ENCODE measurements at regions not wholly inside any gene's neighbourhood (a gene's known extent, or its start where the extent isn't known, plus 50 kb on each side); places are given as distances from the start of the nearest gene placed in this dataset.
"Not testable (repeated sequence)": the region's sequence is repeated elsewhere in the genome, so short reads cannot be mapped to it uniquely, and the experiment has no call there.

DNA sequence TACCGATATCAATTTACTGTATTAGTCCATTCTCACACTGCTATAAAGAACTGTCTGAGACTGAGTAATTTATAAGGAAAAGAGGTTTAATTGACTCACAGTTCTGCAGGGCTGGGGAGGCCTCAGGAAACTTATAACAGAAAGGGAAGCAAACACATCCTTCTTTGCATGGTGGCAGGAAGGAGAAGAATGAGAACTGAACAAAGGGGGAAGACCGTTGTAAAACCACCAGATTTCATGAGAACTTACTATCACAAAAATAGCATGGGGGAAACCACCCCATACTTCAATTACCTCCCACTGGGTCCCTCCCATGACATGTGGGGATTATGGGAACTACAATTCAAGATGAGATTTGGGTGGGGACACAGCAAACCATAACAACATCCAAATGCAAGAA lies 239.7 kb downstream of the SQOR start:
- TF ChIP-seq, protein P1, sequence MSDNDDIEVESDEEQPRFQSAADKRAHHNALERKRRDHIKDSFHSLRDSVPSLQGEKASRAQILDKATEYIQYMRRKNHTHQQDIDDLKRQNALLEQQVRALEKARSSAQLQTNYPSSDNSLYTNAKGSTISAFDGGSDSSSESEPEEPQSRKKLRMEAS (CRISPR knock-in tag; IDR thresholded peaks at IDR 0.05) = not testable (repeated sequence)
- TF ChIP-seq HMGA2 (CRISPR knock-in tag; IDR thresholded peaks at IDR 0.05) = not testable (repeated sequence)
- TF ChIP-seq, protein P2, sequence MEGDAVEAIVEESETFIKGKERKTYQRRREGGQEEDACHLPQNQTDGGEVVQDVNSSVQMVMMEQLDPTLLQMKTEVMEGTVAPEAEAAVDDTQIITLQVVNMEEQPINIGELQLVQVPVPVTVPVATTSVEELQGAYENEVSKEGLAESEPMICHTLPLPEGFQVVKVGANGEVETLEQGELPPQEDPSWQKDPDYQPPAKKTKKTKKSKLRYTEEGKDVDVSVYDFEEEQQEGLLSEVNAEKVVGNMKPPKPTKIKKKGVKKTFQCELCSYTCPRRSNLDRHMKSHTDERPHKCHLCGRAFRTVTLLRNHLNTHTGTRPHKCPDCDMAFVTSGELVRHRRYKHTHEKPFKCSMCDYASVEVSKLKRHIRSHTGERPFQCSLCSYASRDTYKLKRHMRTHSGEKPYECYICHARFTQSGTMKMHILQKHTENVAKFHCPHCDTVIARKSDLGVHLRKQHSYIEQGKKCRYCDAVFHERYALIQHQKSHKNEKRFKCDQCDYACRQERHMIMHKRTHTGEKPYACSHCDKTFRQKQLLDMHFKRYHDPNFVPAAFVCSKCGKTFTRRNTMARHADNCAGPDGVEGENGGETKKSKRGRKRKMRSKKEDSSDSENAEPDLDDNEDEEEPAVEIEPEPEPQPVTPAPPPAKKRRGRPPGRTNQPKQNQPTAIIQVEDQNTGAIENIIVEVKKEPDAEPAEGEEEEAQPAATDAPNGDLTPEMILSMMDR (IDR thresholded peaks at IDR 0.05) = not testable (repeated sequence)
- TF ChIP-seq, protein P3, sequence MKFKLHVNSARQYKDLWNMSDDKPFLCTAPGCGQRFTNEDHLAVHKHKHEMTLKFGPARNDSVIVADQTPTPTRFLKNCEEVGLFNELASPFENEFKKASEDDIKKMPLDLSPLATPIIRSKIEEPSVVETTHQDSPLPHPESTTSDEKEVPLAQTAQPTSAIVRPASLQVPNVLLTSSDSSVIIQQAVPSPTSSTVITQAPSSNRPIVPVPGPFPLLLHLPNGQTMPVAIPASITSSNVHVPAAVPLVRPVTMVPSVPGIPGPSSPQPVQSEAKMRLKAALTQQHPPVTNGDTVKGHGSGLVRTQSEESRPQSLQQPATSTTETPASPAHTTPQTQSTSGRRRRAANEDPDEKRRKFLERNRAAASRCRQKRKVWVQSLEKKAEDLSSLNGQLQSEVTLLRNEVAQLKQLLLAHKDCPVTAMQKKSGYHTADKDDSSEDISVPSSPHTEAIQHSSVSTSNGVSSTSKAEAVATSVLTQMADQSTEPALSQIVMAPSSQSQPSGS (CRISPR knock-in tag; IDR thresholded peaks at IDR 0.05; ENCODE audit: borderline replicate concordance, low read depth) = not testable (repeated sequence)
- TF ChIP-seq, protein P4, sequence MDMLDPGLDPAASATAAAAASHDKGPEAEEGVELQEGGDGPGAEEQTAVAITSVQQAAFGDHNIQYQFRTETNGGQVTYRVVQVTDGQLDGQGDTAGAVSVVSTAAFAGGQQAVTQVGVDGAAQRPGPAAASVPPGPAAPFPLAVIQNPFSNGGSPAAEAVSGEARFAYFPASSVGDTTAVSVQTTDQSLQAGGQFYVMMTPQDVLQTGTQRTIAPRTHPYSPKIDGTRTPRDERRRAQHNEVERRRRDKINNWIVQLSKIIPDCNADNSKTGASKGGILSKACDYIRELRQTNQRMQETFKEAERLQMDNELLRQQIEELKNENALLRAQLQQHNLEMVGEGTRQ (CRISPR knock-in tag; IDR thresholded peaks at IDR 0.05) = not testable (repeated sequence)
- TF ChIP-seq, protein P5, sequence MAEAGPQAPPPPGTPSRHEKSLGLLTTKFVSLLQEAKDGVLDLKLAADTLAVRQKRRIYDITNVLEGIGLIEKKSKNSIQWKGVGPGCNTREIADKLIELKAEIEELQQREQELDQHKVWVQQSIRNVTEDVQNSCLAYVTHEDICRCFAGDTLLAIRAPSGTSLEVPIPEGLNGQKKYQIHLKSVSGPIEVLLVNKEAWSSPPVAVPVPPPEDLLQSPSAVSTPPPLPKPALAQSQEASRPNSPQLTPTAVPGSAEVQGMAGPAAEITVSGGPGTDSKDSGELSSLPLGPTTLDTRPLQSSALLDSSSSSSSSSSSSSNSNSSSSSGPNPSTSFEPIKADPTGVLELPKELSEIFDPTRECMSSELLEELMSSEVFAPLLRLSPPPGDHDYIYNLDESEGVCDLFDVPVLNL (CRISPR knock-in tag; IDR thresholded peaks at IDR 0.05; ENCODE audit: borderline replicate concordance, low read depth) = not testable (repeated sequence)

Measured in WTC11 (cell line).